ENCODE measurements at regions not wholly inside any gene's neighbourhood (a gene's known extent, or its start where the extent isn't known, plus 50 kb on each side); places are given as distances from the start of the nearest gene placed in this dataset.

DNA sequence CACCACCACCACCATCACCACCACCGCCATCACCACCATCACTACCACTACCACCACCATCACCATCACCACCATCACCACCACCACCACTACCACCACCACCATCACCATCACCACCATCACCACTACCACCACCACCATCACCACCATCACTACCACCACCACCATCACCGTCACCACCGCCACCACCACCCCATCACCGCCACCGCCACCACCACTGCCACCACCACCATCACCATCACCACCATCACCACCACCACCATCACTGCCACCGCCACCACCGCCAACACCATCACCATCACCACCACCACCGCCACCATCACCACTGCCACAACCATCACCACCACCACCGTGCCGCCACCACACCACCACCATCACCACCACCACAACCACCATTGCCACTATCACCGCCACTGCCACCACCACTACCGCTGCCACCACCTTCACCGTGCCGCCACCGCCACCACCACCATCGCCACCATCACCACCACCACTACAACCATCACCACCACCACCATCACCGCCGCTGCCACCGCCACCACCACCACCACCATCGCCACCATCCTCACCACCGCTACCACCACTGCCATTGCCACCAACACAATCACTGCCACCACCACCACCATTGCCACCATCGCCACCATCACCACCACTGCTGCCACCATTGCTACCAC, 1511.3 kb upstream of the AGA start:
- WGBS, 5 donors = 86 to 94% (median 90%) methylated on average over 13 to 22 of the region's 22 CpGs
- no peak overlapping the region for H3K27ac ChIP-seq
- no peaks in the 10 kb centered on the region for H3K4me1 ChIP-seq
- H3K4me3 ChIP-seq = no peak overlapping the region
- DNase-seq = no peak
- TF ChIP-seq POLR2A (IDR thresholded peaks at IDR 0.05) (no peak), POLR2AphosphoS5 (IDR thresholded peaks at IDR 0.05) (no peak)
- TF ChIP-seq, protein P1, sequence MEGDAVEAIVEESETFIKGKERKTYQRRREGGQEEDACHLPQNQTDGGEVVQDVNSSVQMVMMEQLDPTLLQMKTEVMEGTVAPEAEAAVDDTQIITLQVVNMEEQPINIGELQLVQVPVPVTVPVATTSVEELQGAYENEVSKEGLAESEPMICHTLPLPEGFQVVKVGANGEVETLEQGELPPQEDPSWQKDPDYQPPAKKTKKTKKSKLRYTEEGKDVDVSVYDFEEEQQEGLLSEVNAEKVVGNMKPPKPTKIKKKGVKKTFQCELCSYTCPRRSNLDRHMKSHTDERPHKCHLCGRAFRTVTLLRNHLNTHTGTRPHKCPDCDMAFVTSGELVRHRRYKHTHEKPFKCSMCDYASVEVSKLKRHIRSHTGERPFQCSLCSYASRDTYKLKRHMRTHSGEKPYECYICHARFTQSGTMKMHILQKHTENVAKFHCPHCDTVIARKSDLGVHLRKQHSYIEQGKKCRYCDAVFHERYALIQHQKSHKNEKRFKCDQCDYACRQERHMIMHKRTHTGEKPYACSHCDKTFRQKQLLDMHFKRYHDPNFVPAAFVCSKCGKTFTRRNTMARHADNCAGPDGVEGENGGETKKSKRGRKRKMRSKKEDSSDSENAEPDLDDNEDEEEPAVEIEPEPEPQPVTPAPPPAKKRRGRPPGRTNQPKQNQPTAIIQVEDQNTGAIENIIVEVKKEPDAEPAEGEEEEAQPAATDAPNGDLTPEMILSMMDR (IDR thresholded peaks at IDR 0.05 in 8 of 11, conservative IDR thresholded peaks at IDR 0.05 in 3 of 11) = no peak
- peaks cover 0 to 11% (median 5%) of the 10 kb centered on the region in 8 donors for H3K9me3 ChIP-seq
- H3K27me3 ChIP-seq (replicated peaks in 1 of 7) = no peaks in the 10 kb centered on the region
- intact Hi-C loops (cut with DNase I; ENCODE audit: low total_unique reads) = no loop called here
- H3K36me3 ChIP-seq = no peaks in the 10 kb centered on the region

DNA sequence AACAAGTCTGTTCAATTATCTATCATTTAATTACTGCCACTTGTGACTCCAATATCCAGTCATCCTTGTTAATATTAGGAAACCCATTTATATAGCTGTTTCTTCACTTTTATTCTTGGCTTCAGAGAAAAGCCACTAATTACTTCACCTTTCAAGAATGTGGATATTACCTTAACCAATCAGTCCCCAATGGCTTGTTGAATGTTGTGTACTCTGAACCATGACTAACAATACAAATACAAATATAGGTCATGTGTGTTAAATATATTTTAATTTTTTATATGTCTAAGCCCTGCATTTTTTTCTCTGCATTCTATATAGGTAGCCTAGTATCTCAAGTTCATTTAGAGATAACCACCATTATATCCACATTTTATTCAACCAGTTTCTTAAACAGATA, 1513.4 kb upstream of the AGA start:
- intact Hi-C loops (cut with DNase I; ENCODE audit: low total_unique reads) = no loop called here
- TF ChIP-seq, protein P1 (IDR thresholded peaks at IDR 0.05 in 8 of 11, conservative IDR thresholded peaks at IDR 0.05 in 3 of 11) = no peak
- TF ChIP-seq POLR2AphosphoS5 (IDR thresholded peaks at IDR 0.05) (no peak), POLR2A (IDR thresholded peaks at IDR 0.05) (no peak)
- peaks cover 0 to 14% (median 5%) of the 10 kb centered on the region in 8 donors for H3K9me3 ChIP-seq
- H3K27ac ChIP-seq = no peak overlapping the region
- no peaks in the 10 kb centered on the region for H3K4me1 ChIP-seq
- no peaks in the 10 kb centered on the region for H3K27me3 ChIP-seq (replicated peaks in 1 of 7)
- no peak overlapping the region for H3K4me3 ChIP-seq
- H3K36me3 ChIP-seq = no peaks in the 10 kb centered on the region
- DNase-seq = no peak

DNA sequence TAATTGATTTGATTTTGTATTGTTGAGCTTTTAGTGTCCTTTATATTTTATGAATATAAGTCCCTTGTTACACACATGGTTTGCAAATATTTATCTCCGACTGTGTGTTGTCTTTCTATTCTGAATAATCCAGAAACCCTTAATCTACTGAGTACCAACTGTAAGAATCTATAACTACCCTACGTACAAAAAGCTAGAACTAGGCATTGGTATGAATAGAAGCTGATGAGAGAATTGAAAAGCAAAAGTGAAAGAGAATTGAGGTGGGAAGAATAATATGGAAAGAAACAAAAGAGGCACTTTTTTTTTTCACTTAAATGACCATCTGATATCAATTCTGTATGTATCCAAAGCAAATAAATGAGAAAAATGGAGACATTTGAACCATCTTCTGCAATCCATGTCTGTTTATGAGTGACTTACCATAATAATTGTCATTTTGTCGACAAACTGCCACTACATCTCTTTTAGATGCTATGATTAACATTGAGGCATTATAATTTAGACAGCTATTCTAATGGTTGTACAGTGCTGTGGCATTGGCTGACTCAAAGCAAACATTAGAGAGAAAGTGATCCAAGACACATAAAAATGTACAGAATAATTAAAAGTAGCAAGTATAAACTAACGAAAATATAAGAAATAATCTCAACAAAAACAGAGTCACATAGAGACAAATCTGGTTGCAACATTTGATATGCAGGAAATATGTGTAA, 1516.6 kb upstream of the AGA start:
- TF ChIP-seq POLR2A (IDR thresholded peaks at IDR 0.05) (no peak), POLR2AphosphoS5 (IDR thresholded peaks at IDR 0.05) (no peak)
- TF ChIP-seq, protein P1 (IDR thresholded peaks at IDR 0.05 in 8 of 11, conservative IDR thresholded peaks at IDR 0.05 in 3 of 11) = no peak
- Histone ChIP-seq H3K27me3 (replicated peaks in 1 of 7) (no peaks in the 10 kb centered on the region), H3K36me3 (no peaks in the 10 kb centered on the region), H3K27ac (no peak overlapping the region), H3K4me1 (no peaks in the 10 kb centered on the region), H3K4me3 (no peak overlapping the region), H3K9me3 (peaks cover 0 to 13% (median 5%) of the 10 kb centered on the region in 8 donors)
- intact Hi-C loops (cut with DNase I; ENCODE audit: low total_unique reads) = no loop called here
- 65 to 88% (median 71%) methylated on average over 4 of the region's 4 CpGs for WGBS, 5 donors
- DNase-seq = no peak

DNA sequence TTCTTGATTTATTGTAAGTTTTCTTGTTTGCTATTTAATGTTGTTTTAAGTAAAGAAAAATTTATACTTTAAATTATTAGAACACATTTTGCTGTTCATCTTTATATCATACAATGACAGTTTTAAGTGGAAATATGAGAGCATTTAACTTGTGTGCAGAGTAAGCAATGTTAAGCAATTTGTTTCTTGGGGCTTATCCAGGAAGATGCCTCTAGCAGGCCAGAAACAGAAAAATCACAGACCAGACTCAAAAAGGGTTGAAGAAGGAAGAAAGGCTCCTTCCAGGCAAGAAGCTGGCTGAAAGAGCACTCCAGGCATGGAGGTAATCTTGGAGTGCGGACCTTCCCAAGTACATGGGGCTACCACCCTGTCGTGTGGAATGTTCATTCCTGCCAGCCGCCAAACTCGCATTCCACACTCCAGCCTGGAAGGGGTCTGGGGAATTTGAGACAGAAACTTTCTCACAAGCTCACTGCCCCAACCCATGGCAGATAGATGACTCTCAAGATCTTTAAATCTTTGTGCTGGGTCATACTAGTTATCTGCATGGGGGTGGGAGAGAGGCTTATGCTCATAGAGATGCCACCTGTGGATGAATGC, 1521.3 kb upstream of the AGA start:
- Histone ChIP-seq H3K9me3 (peaks cover 0 to 6% (median 0%) of the 10 kb centered on the region in 8 donors), H3K4me1 (no peaks in the 10 kb centered on the region), H3K36me3 (no peaks in the 10 kb centered on the region), H3K27ac (no peak overlapping the region), H3K27me3 (replicated peaks in 1 of 7) (no peaks in the 10 kb centered on the region), H3K4me3 (no peak overlapping the region)
- no peak for DNase-seq
- WGBS, 5 donors = 75 to 87% (median 84%) methylated on average over 4 of the region's 4 CpGs
- intact Hi-C loops (cut with DNase I; ENCODE audit: low total_unique reads) = no loop called here
- TF ChIP-seq POLR2A (IDR thresholded peaks at IDR 0.05) (no peak), POLR2AphosphoS5 (IDR thresholded peaks at IDR 0.05) (no peak)
- TF ChIP-seq, protein P1 (IDR thresholded peaks at IDR 0.05 in 8 of 11, conservative IDR thresholded peaks at IDR 0.05 in 3 of 11) = no peak
